SJCRH30 (cell line): ENCODE measurements at regions not wholly inside any gene's neighbourhood (a gene's known extent, or its start where the extent isn't known, plus 50 kb on each side); places are given as distances from the start of the nearest gene placed in this dataset.
A peak's percentile ranks its signal among the peaks of the same experiment; 100 is the strongest.
"Not testable (repeated sequence)": the region's sequence is repeated elsewhere in the genome, so short reads cannot be mapped to it uniquely, and the experiment has no call there.

ENCODE experiments used
- DNase-seq, 2 experiments: peaks; one replicate each; pipeline ENCODE4 v3.0.0-alpha.2; 2015 to 2020
- H3K27ac ChIP-seq: fragments of 250-450 bp; sonication (Bioruptor Pico); 2 replicates; pipeline ENCODE4 v1.5.1; 2020; ENCODE audit warnings: mild to moderate bottlenecking, moderate library complexity
- H3K27me3 ChIP-seq: fragments of 250-450 bp; sonication (Bioruptor Pico); 2 replicates; pipeline ENCODE4 v1.5.1; 2020; ENCODE audit warnings: mild to moderate bottlenecking, moderate library complexity
- H3K36me3 ChIP-seq: fragments of 250-450 bp; sonication (Bioruptor Pico); 2 replicates; pipeline ENCODE4 v1.5.1; 2020; ENCODE audit warnings: mild to moderate bottlenecking, moderate library complexity
- H3K4me1 ChIP-seq: fragments of 250-450 bp; sonication (Bioruptor Pico); 2 replicates; pipeline ENCODE4 v1.5.1; 2020; ENCODE audit warnings: mild to moderate bottlenecking, moderate library complexity
- H3K4me3 ChIP-seq: fragments of 250-450 bp; sonication (Bioruptor Pico); 2 replicates; pipeline ENCODE4 v1.5.1; 2020; ENCODE audit warnings: mild to moderate bottlenecking, moderate library complexity
- H3K9me3 ChIP-seq: fragments of 250-450 bp; sonication (Bioruptor Pico); replicated peaks from 2 replicates; pipeline ENCODE4 v1.5.1; 2020; ENCODE audit warnings: mild to moderate bottlenecking, moderate library complexity

DNA sequence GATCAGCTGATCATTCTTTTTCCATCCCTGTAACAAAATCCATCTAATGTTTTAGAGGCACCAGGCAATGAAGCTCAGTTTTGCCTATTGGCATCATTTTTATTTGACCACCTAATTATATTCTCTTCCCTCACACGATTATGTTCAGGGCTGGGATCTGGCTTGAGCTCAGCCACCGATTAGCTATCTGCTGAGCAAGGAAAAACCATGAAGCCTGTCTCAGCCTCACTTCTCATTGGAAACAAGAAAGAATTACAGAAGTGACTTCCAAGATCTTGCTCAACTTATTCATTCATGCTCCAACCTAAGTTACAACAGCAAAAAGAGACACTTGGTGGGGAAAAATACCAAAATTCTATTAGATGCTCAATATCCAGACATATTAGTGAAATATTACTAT lies 139.0 kb upstream of the SH3BP4 start:
- Histone ChIP-seq H3K27me3 (no peaks in the 10 kb centered on the region), H3K9me3 (no peaks in the 10 kb centered on the region), H3K36me3 (no peaks in the 10 kb centered on the region), H3K4me1 (peaks cover 23% of the 10 kb centered on the region), H3K4me3 (no peak overlapping the region), H3K27ac (no peak overlapping the region)
- DNase-seq, result no peak

DNA sequence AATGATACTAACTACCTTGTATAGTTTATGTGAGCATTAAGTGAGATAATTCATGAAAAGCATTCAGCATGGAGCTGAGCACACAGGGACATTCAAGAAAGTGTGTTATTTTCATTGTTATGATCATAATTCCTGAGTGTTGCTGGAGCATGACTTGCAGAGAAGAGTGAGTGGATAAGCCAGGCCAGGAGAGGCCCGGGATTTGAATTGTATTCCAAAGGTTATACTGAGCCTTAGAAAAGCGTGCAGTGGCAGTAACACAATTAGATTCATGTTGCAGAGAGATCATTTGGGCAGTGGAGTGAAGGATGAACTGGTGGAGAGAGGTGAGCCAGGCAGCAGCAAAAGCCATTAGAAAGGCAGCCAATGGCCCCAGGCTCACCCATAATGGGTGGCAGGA lies 142.9 kb upstream of the SH3BP4 start:
- DNase-seq, result no peak
- no peak overlapping the region for H3K4me3 ChIP-seq

DNA sequence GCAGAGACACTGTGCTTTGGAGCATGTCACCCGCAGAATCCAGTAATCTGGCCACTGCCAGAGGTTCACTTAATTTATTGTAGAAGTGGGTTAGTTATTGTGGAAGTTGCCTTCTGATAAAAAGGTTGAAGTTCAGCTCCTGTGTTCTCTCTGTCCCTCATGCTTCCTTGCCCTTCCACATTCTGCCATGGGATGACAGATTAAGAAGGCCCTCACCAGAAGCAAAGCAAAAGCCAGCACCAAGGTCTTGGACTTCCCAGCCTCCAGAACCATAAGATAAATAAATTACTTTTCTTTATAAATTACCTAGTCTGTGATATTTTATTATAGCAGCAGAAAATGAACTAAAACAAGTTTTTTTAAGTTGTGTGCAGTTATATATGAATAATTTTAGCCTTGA lies 145.0 kb upstream of the SH3BP4 start:
- no peak for DNase-seq
- Histone ChIP-seq H3K27me3 (no peaks in the 10 kb centered on the region), H3K36me3 (no peaks in the 10 kb centered on the region), H3K4me1 (no peaks in the 10 kb centered on the region), H3K27ac (no peak overlapping the region), H3K9me3 (no peaks in the 10 kb centered on the region), H3K4me3 (no peak overlapping the region)

More for the DNA sequence above, 142.9 kb upstream of the SH3BP4 start:
- Histone ChIP-seq H3K4me1 (peaks cover under 1% of the 10 kb centered on the region), H3K27me3 (no peaks in the 10 kb centered on the region), H3K27ac (no peak overlapping the region), H3K36me3 (no peaks in the 10 kb centered on the region), H3K9me3 (no peaks in the 10 kb centered on the region)

DNA sequence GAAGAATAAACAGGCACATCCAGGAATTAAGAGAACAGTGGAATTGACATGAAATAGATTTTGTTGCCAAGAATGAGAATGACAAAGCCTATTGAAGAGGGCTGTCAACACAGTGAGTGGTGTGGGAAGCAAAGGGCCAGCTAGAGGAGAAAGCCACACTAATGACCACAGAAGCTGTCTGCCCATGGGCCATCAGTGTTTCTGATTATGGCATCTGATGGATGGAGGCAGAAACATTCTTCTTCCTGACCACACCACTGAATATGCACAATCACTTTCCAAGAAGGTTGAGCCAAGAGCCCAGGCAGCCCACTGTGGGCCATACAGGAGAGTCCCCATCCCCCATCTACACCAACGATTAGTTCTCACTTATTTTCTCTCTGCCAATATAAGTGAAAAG lies 146.0 kb upstream of the SH3BP4 start:
- Histone ChIP-seq H3K9me3 (no peaks in the 10 kb centered on the region), H3K36me3 (no peaks in the 10 kb centered on the region), H3K4me3 (no peak overlapping the region), H3K27ac (no peak overlapping the region), H3K27me3 (no peaks in the 10 kb centered on the region), H3K4me1 (no peaks in the 10 kb centered on the region)
- DNase-seq, result no peak

DNA sequence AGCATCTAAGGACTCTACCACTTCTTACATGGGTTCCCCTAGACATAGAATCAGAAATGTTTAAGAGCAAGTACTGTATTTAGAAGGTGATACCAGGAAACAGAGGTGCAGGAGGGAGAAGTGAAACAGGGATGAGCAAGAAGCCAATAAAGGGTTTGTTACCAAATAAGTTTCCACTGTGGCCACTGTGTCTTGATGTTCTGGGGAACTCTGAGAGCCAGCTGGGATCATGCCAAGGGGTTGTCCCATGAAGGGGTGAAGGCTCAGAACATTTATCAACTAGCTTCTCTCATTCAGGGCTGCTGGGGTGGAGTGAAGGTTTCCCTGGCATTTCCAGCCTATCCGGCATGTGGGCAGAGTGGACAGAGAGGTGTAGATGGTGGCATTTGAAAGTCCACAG lies 147.1 kb upstream of the SH3BP4 start:
- no peak for DNase-seq
- H3K4me3 ChIP-seq, result no peak overlapping the region
- no peaks in the 10 kb centered on the region for H3K9me3 ChIP-seq
- no peaks in the 10 kb centered on the region for H3K4me1 ChIP-seq
- H3K27me3 ChIP-seq, result no peaks in the 10 kb centered on the region
- H3K36me3 ChIP-seq, result no peaks in the 10 kb centered on the region
- H3K27ac ChIP-seq, result no peak overlapping the region

DNA sequence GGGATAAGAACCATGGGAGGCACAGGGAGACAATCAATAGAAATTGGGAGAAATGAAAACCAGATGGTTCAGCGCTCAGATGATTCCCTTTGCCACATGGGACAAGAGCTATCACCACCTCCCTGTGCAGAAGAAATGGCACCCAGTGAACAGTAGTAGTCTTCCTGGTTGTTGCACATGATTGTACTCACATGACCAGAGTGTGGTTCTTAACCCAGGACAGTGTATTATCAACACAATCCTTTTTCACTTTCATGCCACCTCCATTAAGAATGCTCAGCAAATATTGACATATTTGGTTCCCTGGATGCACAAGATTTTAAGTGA lies 149.0 kb upstream of the SH3BP4 start:
- H3K4me3 ChIP-seq, result no peak overlapping the region
- no peaks in the 10 kb centered on the region for H3K9me3 ChIP-seq
- H3K27ac ChIP-seq, result no peak overlapping the region
- H3K27me3 ChIP-seq, result no peaks in the 10 kb centered on the region
- no peaks in the 10 kb centered on the region for H3K4me1 ChIP-seq
- H3K36me3 ChIP-seq, result no peaks in the 10 kb centered on the region
- DNase-seq, result no peak

DNA sequence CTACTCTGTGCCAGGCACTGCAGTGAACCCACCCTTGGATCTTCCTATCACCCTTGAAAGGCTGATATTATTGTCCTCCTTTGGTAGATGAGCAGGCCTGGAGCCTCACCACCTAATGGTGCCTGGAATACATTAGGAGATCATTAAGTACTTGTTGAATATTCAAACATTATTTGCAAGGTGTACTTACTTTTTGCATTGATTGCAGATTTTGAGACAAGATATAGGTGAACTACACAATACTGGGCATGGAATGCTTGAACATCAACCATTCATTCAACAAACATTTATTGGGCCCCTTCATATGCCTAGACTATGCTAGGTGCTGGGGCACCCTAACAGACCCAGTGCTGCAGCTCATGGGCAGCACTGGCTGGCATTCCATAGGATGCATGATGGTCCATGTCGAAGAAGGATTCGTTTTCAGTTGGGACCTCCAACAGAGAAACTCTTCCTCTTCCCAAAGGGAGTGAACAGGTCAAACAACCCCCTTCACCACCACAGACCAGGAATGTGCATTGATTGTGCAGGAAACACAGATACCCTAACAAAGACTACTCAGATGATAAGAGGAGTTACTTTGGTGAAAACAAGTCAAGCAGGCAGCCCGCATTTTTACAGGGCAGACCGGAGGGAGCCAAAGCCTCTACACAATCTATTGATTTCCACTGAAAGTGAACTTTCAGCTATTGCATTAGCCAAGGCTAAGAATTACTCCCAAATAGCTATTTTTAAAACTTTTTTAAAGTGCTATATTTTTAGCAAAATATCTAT lies 149.6 kb upstream of the SH3BP4 start:
- H3K4me3 ChIP-seq, result no peak overlapping the region
- DNase-seq, result no peak
- H3K36me3 ChIP-seq, result no peaks in the 10 kb centered on the region
- no peaks in the 10 kb centered on the region for H3K4me1 ChIP-seq
- no peaks in the 10 kb centered on the region for H3K27me3 ChIP-seq
- H3K27ac ChIP-seq, result no peak overlapping the region
- H3K9me3 ChIP-seq, result no peaks in the 10 kb centered on the region

DNA sequence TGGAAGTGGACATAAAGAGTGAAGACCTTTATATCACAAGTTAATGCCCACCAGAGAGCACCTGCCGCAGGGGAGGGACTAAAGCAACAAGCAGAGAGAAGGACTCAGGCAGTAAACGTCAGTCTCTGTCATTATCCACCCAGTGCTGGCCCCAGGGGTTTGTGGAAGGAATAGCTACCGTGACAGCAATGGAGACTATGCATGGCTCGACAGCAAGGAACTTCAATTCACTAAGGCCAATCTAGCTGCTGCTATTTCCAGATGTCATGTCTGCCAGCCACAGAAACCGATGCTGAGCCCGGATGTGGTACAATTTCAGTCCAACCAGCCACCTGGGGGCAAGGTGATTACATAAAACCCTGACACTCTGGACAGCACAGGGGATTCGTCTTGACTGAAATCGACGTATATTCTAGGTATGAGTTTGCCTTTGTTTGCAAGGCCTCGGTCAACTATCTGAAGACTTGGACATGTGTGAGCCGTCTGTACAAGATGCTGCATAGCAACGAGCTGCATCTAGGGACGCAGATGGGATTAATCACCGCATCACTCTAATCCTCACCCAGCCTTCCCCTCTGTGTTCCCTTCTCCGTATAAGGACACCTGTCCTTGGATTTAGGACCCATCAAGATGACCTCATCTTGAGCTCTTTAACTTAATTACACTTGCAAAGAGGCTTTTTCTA lies 154.1 kb upstream of the SH3BP4 start:
- no peak overlapping the region for H3K27ac ChIP-seq
- H3K36me3 ChIP-seq, result no peaks in the 10 kb centered on the region
- H3K9me3 ChIP-seq, result no peaks in the 10 kb centered on the region
- 0 out of 2 replicates have a peak, but pooled peaks cover 4% of the 10 kb centered on the region for H3K27me3 ChIP-seq
- H3K4me3 ChIP-seq, result no peak overlapping the region
- H3K4me1 ChIP-seq, result no peaks in the 10 kb centered on the region
- DNase-seq, result peak in 1 of 2 experiments; percentile 34

DNA sequence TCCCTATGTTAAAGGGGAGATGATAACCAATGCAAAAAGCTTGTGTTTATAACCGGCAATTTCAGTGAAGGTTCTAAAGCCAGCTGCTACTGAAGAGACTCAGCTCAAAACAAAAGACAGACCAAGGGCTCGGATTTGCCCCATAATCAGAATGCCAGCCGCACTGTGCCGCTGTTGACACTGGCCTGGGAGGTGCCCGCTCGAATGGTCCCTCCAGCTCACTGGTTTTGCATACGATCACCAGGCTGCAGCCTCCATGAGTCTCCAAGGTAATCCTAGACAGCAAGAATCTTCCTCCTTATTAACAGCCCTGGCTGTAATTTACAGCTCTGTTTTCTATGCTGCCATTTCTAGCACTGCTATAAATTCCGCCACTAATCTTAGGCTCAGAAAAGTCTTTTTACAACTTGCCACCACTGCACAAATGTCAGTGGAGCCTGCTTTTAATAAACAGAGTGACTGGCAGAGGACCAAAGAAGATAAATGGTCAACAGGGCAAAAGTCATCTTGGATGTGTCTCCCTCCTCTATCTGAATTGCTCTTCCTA lies 155.7 kb upstream of the SH3BP4 start:
- no peaks in the 10 kb centered on the region for H3K36me3 ChIP-seq
- 0 out of 2 replicates have a peak, but pooled peaks cover 4% of the 10 kb centered on the region for H3K27me3 ChIP-seq
- H3K27ac ChIP-seq, result no peak overlapping the region
- H3K4me1 ChIP-seq, result no peaks in the 10 kb centered on the region
- DNase-seq, result no peak
- no peaks in the 10 kb centered on the region for H3K9me3 ChIP-seq
- no peak overlapping the region for H3K4me3 ChIP-seq

DNA sequence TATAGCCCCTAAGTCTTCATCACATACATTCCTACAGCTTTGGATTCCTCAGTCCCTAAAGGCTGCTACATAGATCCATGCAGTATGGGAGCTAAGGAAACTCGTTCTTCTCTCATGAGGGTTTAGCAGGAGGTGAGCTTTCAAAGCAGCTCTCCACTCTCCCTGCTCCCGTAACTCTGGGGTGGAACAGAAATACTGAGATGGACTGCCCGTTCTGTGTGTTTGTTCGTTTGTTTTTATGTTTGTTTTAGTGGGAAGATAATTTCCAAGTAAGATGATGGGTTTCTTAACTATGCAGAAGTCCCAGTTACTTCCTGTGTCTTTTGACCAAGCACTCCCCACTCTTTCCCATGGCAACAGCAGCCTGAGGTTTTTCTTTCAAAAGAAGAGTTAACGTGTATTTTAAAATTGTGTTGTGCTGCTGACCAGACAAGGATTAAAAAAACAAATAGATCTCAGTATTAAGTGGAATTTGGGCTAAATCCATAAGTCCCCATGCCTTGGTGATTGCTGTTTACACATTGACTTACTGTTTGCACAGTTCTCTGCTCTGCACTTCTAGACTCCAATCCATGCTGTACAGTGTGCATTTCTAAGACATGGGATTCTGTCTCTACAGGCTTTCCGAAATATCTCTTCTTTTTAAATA lies 156.4 kb upstream of the SH3BP4 start:
- H3K36me3 ChIP-seq, result no peaks in the 10 kb centered on the region
- H3K27ac ChIP-seq, result no peak overlapping the region
- no peak overlapping the region for H3K4me3 ChIP-seq
- DNase-seq, result no peak
- H3K9me3 ChIP-seq, result no peaks in the 10 kb centered on the region
- H3K27me3 ChIP-seq, result 0 out of 2 replicates have a peak, but pooled peaks cover 4% of the 10 kb centered on the region
- no peaks in the 10 kb centered on the region for H3K4me1 ChIP-seq

DNA sequence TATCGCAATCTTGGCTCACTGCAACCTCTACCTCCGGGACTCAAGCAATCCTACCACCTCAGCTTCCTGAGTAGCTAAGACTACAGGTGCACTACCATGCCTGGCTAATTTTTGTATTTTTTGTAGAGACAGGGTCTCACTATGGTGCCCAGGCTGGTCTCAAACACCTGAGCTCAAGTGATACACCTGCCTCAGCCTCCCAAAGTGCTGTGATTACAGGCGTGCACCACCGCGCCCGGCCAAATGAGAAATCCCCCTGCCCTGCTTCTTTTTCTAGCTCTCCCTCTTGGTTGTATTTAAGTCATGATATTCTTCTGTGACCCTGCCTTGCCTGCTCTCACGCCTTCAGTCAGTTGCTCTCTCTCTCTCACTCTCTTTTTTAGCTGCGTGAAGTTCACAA lies 157.0 kb upstream of the SH3BP4 start:
- Histone ChIP-seq H3K27ac (no peak overlapping the region), H3K27me3 (0 out of 2 replicates have a peak, but pooled peaks cover 4% of the 10 kb centered on the region), H3K9me3 (no peaks in the 10 kb centered on the region), H3K36me3 (no peaks in the 10 kb centered on the region), H3K4me3 (no peak overlapping the region), H3K4me1 (no peaks in the 10 kb centered on the region)
- no peak for DNase-seq

DNA sequence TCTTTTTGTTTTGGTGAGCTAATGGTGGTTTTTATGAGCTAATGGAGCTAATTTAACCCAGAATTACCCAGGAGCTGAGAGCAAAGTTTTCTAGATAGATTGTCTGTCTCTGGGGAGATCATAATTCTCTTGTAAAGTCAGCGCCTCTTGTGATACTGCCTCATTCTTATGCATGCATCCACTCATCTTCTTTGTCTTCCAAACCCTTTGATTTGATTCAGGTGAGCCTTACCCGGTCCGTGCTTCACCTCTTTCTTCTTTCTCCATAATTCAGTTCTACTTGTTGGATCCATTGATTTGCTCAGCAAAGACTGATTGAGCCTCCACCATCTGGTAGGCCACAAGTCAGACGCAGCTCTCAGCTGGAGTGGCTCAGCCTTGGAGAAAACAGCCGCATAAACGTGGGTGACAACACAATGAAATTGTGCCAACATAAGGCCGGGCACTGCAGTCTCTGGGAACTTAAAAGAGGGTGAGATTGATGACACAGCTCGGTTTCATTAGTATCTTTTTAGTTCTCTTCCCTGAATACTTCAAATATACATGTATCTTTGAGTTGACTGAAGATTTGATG lies 158.5 kb upstream of the SH3BP4 start:
- DNase-seq, result no peak
- Histone ChIP-seq H3K27me3 (0 out of 2 replicates have a peak, but pooled peaks cover 4% of the 10 kb centered on the region), H3K9me3 (no peaks in the 10 kb centered on the region), H3K27ac (no peak overlapping the region), H3K4me1 (no peaks in the 10 kb centered on the region), H3K4me3 (no peak overlapping the region), H3K36me3 (no peaks in the 10 kb centered on the region)

DNA sequence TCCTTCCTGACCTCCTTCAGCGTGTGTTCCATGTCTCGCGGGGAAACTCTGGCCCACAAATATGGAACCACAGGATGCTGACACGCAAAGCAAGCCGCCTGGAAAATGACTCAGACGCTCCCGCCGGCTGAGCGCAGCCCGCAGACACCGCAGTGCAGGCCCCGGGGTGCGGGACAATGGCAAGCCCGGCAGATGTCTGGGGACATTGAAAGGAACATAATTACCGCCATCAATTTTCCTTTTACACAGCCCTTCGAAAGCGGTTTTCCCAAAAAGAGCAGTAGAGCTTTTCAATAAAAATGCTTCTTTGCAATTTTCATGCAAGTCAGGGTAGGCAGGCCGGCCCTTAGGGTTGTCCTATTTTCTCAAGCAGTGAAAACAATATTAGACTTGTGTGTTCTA lies 159.2 kb upstream of the SH3BP4 start:
- H3K4me1 ChIP-seq, result no peaks in the 10 kb centered on the region
- no peaks in the 10 kb centered on the region for H3K36me3 ChIP-seq
- H3K4me3 ChIP-seq, result no peak overlapping the region
- H3K27ac ChIP-seq, result no peak overlapping the region
- 0 out of 2 replicates have a peak, but pooled peaks cover 4% of the 10 kb centered on the region for H3K27me3 ChIP-seq
- no peaks in the 10 kb centered on the region for H3K9me3 ChIP-seq
- no peak for DNase-seq

DNA sequence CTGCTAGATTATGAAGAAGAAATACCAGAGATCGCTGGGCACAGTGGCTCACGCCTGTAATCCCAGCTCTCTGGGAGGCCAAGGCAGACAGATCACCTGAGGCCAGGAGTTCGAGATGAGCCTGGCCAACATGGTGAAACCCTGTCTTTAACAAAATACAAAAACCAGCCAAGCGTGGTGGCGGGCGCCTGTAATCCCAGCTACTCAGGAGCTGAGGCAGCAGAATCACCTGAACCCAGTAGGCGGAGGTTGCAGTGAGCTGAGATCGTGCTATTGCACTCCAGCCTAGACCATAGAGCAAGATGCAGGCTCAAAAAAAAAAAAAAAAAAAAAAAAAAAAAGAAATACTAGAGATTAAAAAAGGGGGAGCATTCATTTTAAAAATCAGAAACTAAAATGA lies 159.7 kb upstream of the SH3BP4 start:
- not testable (repeated sequence) for H3K36me3 ChIP-seq, H3K9me3 ChIP-seq, DNase-seq, H3K27ac ChIP-seq, H3K27me3 ChIP-seq, H3K4me3 ChIP-seq, H3K4me1 ChIP-seq

DNA sequence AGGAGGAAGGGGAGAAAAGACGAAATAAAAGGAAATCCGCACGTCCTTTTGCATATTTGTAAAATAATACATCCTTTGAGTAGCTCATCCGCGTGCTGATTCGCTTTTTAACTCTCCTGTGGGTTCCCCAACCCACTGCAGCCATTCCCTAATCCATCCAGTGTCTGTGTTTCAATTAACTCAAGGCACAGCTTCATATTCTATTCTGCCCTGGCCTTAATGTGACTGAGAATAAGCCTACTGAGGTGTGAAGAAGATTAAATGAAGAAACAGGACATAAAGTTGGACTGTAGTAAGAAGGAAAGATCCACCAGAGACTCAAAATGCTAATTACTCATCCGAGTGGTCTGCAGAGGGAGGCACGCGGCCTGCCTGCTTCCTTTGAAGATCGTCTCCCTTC lies 161.4 kb upstream of the SH3BP4 start:
- no peak overlapping the region for H3K27ac ChIP-seq
- H3K4me1 ChIP-seq, result no peaks in the 10 kb centered on the region
- no peaks in the 10 kb centered on the region for H3K9me3 ChIP-seq
- H3K36me3 ChIP-seq, result no peaks in the 10 kb centered on the region
- H3K27me3 ChIP-seq, result 0 out of 2 replicates have a peak, but pooled peaks cover 4% of the 10 kb centered on the region
- H3K4me3 ChIP-seq, result no peak overlapping the region
- DNase-seq, result no peak
